Endothelial cell (in vitro differentiated cells): ENCODE measurements at regions not wholly inside any gene's neighbourhood (a gene's known extent, or its start where the extent isn't known, plus 50 kb on each side); places are given as distances from the start of the nearest gene placed in this dataset.

ENCODE experiments used
- DNase-seq: peaks from one replicate; pipeline ENCODE4 v3.0.0; 2021; ENCODE audit warnings: low spot score
- H3K27ac Mint-ChIP-seq: one replicate; pipeline ENCODE4 v1.8.0; 2021; ENCODE audit warnings: mixed read lengths, inconsistent platforms; ENCODE audit not compliant: unreplicated experiment
- H3K27me3 Mint-ChIP-seq: one replicate; pipeline ENCODE4 v1.8.0; 2021; ENCODE audit warnings: mild to moderate bottlenecking, moderate library complexity, mixed read lengths, inconsistent platforms; ENCODE audit not compliant: unreplicated experiment
- H3K36me3 Mint-ChIP-seq: one replicate; pipeline ENCODE4 v1.8.0; 2021; ENCODE audit warnings: mild to moderate bottlenecking, low read depth, mixed read lengths, inconsistent platforms; ENCODE audit not compliant: unreplicated experiment
- H3K4me1 Mint-ChIP-seq: one replicate; pipeline ENCODE4 v1.8.0; 2021; ENCODE audit warnings: mild to moderate bottlenecking, mixed read lengths, inconsistent platforms; ENCODE audit not compliant: unreplicated experiment
- H3K4me3 Mint-ChIP-seq: one replicate; pipeline ENCODE4 v1.8.0; 2021; ENCODE audit warnings: mild to moderate bottlenecking, mixed read lengths, inconsistent platforms; ENCODE audit not compliant: unreplicated experiment
- H3K9me3 Mint-ChIP-seq: one replicate; pipeline ENCODE4 v1.8.0; 2021; ENCODE audit warnings: mixed read lengths, inconsistent platforms; ENCODE audit not compliant: unreplicated experiment
- CTCF ChIP-seq: fragments of 200-600 bp; sonication (generic); IDR thresholded peaks from one replicate; pipeline ENCODE4 v1.5.0; 2021; ENCODE audit warnings: antibody characterized with exemption; ENCODE audit not compliant: unreplicated experiment

- no peaks in the 10 kb centered on the region for H3K36me3 Mint-ChIP-seq
These were observed 102.4 kb downstream of the BARX1 start for GRCh38 chr9:93852728-93853127.

GRCh38 chr9:93846349-93846748 lies 108.8 kb downstream of the BARX1 start:
- Mint-ChIP-seq H3K4me3 (no peak overlapping the region), H3K27me3 (peaks cover 1% of the 10 kb centered on the region), H3K9me3 (no peaks in the 10 kb centered on the region), H3K36me3 (no peaks in the 10 kb centered on the region), H3K27ac (no peak overlapping the region), H3K4me1 (peaks cover 2% of the 10 kb centered on the region)
- no peak for DNase-seq
- TF ChIP-seq CTCF = no peak

More at GRCh38 chr9:93852728-93853127, 102.4 kb downstream of the BARX1 start:
- Mint-ChIP-seq H3K9me3 (no peaks in the 10 kb centered on the region), H3K4me1 (peaks cover 2% of the 10 kb centered on the region), H3K27me3 (peaks cover 2% of the 10 kb centered on the region), H3K27ac (no peak overlapping the region), H3K4me3 (no peak overlapping the region)
- no peak for DNase-seq
- TF ChIP-seq CTCF = no peak

DNA sequence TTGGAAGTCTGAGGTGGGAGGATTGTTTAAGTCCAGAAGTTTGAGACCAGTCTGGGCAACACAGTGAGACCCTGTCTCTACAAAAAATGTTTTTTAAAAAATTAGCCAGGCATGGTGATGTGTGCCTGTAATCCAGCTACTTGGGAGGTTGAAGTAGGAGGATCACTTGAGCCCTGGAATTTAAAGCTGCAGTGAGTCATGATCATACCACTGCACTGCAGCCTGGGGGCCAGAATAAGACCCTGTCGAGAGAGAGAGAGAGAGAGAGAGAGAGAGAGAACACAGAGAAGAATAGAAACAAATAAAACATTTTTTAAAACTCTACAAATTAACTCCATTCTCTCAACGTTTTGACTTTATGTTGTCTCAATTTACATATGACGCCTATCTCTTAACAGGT lies 111.8 kb downstream of the BARX1 start:
- Mint-ChIP-seq H3K27me3 (peaks cover 1% of the 10 kb centered on the region), H3K9me3 (no peaks in the 10 kb centered on the region)

GRCh38 chr9:93830606-93831005 lies 124.5 kb downstream of the BARX1 start:
- H3K27me3 Mint-ChIP-seq = peaks cover 4% of the 10 kb centered on the region
- no peak overlapping the region for H3K4me3 Mint-ChIP-seq
- H3K27ac Mint-ChIP-seq = no peak overlapping the region
- H3K36me3 Mint-ChIP-seq = peaks cover 3% of the 10 kb centered on the region
- H3K9me3 Mint-ChIP-seq = no peaks in the 10 kb centered on the region
- peaks cover 2% of the 10 kb centered on the region for H3K4me1 Mint-ChIP-seq
- no peak for TF ChIP-seq CTCF
- DNase-seq = no peak

More for the DNA sequence above, 111.8 kb downstream of the BARX1 start:
- TF ChIP-seq CTCF = no peak
- peaks cover 2% of the 10 kb centered on the region for H3K4me1 Mint-ChIP-seq
- no peak overlapping the region for H3K4me3 Mint-ChIP-seq
- no peak overlapping the region for H3K27ac Mint-ChIP-seq
- H3K36me3 Mint-ChIP-seq = no peaks in the 10 kb centered on the region
- DNase-seq = no peak

DNA sequence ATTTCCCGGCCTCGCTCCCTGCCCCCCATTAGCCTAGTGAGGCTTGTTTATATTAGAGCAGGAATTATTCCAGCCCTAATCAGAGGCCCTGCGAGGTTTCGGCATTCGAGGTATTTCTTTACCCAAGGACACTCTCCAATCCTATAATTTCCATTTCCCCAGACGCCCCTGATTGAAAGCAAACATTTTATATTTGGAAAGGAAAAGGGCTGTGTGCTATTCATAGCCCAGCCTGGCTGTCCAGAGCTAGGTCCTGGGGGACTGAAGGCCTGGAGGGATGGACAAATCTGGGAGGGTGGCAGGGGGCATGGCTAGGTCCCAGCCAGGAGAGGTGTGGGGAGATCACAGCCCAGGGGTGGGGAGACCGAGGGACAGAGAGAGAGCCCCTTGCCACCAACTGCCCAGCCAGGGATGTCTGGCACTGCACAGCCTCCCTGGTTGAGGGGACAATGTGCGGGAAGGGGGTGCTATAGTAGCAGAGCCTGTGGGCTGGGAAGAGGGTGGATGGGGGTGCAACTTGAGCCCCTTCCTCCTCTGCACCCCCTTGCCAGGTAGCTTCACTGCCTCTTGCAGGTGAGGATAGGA lies 125.1 kb downstream of the BARX1 start:
- Mint-ChIP-seq H3K27ac (no peak overlapping the region), H3K4me3 (no peak overlapping the region), H3K27me3 (peaks cover 4% of the 10 kb centered on the region), H3K9me3 (no peaks in the 10 kb centered on the region), H3K4me1 (peaks cover 2% of the 10 kb centered on the region), H3K36me3 (peaks cover 4% of the 10 kb centered on the region)
- DNase-seq = no peak
- no peak for TF ChIP-seq CTCF
